PC-9 (cell line): ENCODE measurements at regions not wholly inside any gene's neighbourhood (a gene's known extent, or its start where the extent isn't known, plus 50 kb on each side); places are given as distances from the start of the nearest gene placed in this dataset.
A peak's percentile ranks its signal among the peaks of the same experiment; 100 is the strongest.

Source experiments
- BruUV-seq: library from RNA; stranded (reverse); fragments of 400-500 nt; replicated peaks from 2 replicates; lab custom pipeline; 2021; lab: Mats Ljungman, UMichigan
- CTCF ChIA-PET: fragments of 300-600 bp; sonication (Branson Sonifier 250); formaldehyde crosslinking; loops from one replicate; lab custom pipeline; 2022; ENCODE audit warnings: antibody characterized with exemption; lab: Charles Lee
- POLR2A ChIA-PET: fragments of 300-600 bp; sonication (Branson Sonifier 250); formaldehyde crosslinking; loops from one replicate; lab custom pipeline; 2022; ENCODE audit warnings: antibody characterized with exemption; ENCODE audit not compliant: unreplicated experiment; lab: Charles Lee
- DNase-seq, 2 experiments: peaks; one replicate each; pipeline versions ENCODE4 v3.0.0 to v3.0.0-alpha.2; 2015 to 2022; ENCODE audit warnings: mixed read lengths in 1 of 2
- H2AFZ ChIP-seq: fragments of 200-600 bp; sonication (generic); 2 replicates; pipeline ENCODE4 v1.8.1; 2017; ENCODE audit warnings: antibody characterized with exemption
- H3F3A ChIP-seq: fragments of 200-600 bp; sonication (generic); 2 replicates; pipeline ENCODE4 v1.8.1; 2017; ENCODE audit warnings: antibody characterized with exemption, mild to moderate bottlenecking, low read depth; ENCODE audit not compliant: insufficient read depth
- H3K27ac ChIP-seq: fragments of 200-600 bp; sonication (generic); 2 replicates; pipeline ENCODE4 v1.6.1; 2016; ENCODE audit warnings: mixed run types
- H3K27me3 ChIP-seq: fragments of 200-600 bp; sonication (generic); 2 replicates; pipeline ENCODE4 v1.6.1; 2016; ENCODE audit warnings: low read depth, mixed run types; ENCODE audit not compliant: insufficient read depth
- H3K36me3 ChIP-seq: fragments of 200-600 bp; sonication (generic); 2 replicates; pipeline ENCODE4 v1.6.1; 2016; ENCODE audit warnings: low read depth, mixed run types
- H3K4me1 ChIP-seq: fragments of 200-600 bp; sonication (generic); replicated peaks from 2 replicates; pipeline ENCODE4 v1.6.1; 2016; ENCODE audit warnings: mixed run types; ENCODE audit not compliant: insufficient read depth
- H3K4me2 ChIP-seq: fragments of 200-600 bp; sonication (generic); 2 replicates; pipeline ENCODE4 v1.6.1; 2017; ENCODE audit warnings: mixed run types
- H3K4me3 ChIP-seq: fragments of 200-600 bp; sonication (generic); 2 replicates; pipeline ENCODE4 v1.6.1; 2016; ENCODE audit warnings: mixed run types
- H3K79me2 ChIP-seq: fragments of 200-600 bp; sonication (generic); 2 replicates; pipeline ENCODE4 v1.6.1; 2017; ENCODE audit warnings: low read depth, mixed run types
- H3K9me2 ChIP-seq: fragments of 200-600 bp; sonication (generic); 2 replicates; pipeline ENCODE4 v1.8.1; 2017; ENCODE audit warnings: mild to moderate bottlenecking; ENCODE audit not compliant: insufficient read depth
- H3K9me3 ChIP-seq: fragments of 200-600 bp; sonication (generic); 2 replicates; pipeline ENCODE4 v1.8.1; 2016; ENCODE audit warnings: low read depth; ENCODE audit not compliant: insufficient read depth
- H4K20me1 ChIP-seq: fragments of 200-600 bp; sonication (generic); 2 replicates; pipeline ENCODE4 v1.8.1; 2017; ENCODE audit not compliant: insufficient read depth
- CTCF ChIP-seq: fragments of 200-600 bp; sonication (generic); conservative IDR thresholded peaks from 2 replicates; pipeline ENCODE4 v1.6.1; 2017; ENCODE audit warnings: mixed run types, antibody characterized with exemption, mild to moderate bottlenecking, moderate library complexity
- EZH2 ChIP-seq: fragments of 200-600 bp; sonication (generic); IDR thresholded peaks from 2 replicates; pipeline ENCODE4 v1.8.0; 2017; ENCODE audit warnings: antibody characterized with exemption, low read depth
- intact Hi-C: fragments of 100-400 bp; cut with micrococcal nuclease; formaldehyde crosslinking; loops from one replicate; pipeline ENCODE4 v1.10.0; 2022; ENCODE audit not compliant: unreplicated experiment

- no peak for DNase-seq
- H3K9me2 ChIP-seq, result no peaks in the 10 kb centered on the region
- H3K36me3 ChIP-seq, result no peaks in the 10 kb centered on the region
- H3K4me2 ChIP-seq, result no peak overlapping the region
- peaks cover 5% of the 10 kb centered on the region for H3K4me1 ChIP-seq
- ChIA-PET CTCF (no interaction called here), POLR2A (no interaction called here)
- H3K79me2 ChIP-seq, result no peaks in the 10 kb centered on the region
- intact Hi-C loops, result loop anchor here (10.0 kb wide), 2 partner anchors 574 to 794 kb away; no protein-coding TSS in a partner anchor
- no peaks in the 10 kb centered on the region for H3F3A ChIP-seq
- TF ChIP-seq CTCF (no peak), EZH2 (no peak)
- no peaks in the 10 kb centered on the region for H3K9me3 ChIP-seq
- no peak overlapping the region for H3K27ac ChIP-seq
- no peaks in the 10 kb centered on the region for H4K20me1 ChIP-seq
- no peak overlapping the region for H3K4me3 ChIP-seq
- H3K27me3 ChIP-seq, result no peaks in the 10 kb centered on the region
- H2AFZ ChIP-seq, result no peak overlapping the region
- no TSS peak for BruUV-seq
Measured at GRCh38 chr5:18740301-18740700, 1106.0 kb downstream of the TAF11L14 start.

- no peaks in the 10 kb centered on the region for H3K27me3 ChIP-seq
- no peak for DNase-seq
- H3K27ac ChIP-seq, result no peak overlapping the region
- H3F3A ChIP-seq, result peaks cover 4% of the 10 kb centered on the region; the same call in 1 of the 2 replicates
- no peaks in the 10 kb centered on the region for H3K9me2 ChIP-seq
- no peaks in the 10 kb centered on the region for H3K9me3 ChIP-seq
- H4K20me1 ChIP-seq, result no peaks in the 10 kb centered on the region
- ChIA-PET CTCF (no interaction called here), POLR2A (no interaction called here)
- BruUV-seq, result no TSS peak
- peaks cover 7% of the 10 kb centered on the region for H3K4me1 ChIP-seq
- intact Hi-C loops, result loop anchor here (10.0 kb wide), 2 partner anchors 572 to 792 kb away; no protein-coding TSS in a partner anchor
- no peaks in the 10 kb centered on the region for H3K36me3 ChIP-seq
- no peak overlapping the region for H2AFZ ChIP-seq
- H3K4me2 ChIP-seq, result no peak overlapping the region
- H3K79me2 ChIP-seq, result no peaks in the 10 kb centered on the region
- H3K4me3 ChIP-seq, result no peak overlapping the region
- TF ChIP-seq EZH2, result no peak
Measured at GRCh38 chr5:18742830-18743229, 1108.6 kb downstream of the TAF11L14 start.

- Histone ChIP-seq H3K79me2 (no peaks in the 10 kb centered on the region), H3F3A (peaks cover 4% of the 10 kb centered on the region; the same call in 1 of the 2 replicates), H4K20me1 (no peaks in the 10 kb centered on the region), H3K4me3 (no peak overlapping the region), H3K4me1 (peaks cover 7% of the 10 kb centered on the region), H3K36me3 (no peaks in the 10 kb centered on the region), H2AFZ (no peak overlapping the region), H3K9me2 (no peaks in the 10 kb centered on the region), H3K9me3 (no peaks in the 10 kb centered on the region), H3K27ac (no peak overlapping the region), H3K27me3 (no peaks in the 10 kb centered on the region), H3K4me2 (peak overlapping the region; percentile 89)
- intact Hi-C loops, result loop anchor here (10.0 kb wide), 2 partner anchors 570 to 790 kb away; no protein-coding TSS in a partner anchor
- ChIA-PET POLR2A (interaction anchor here (0.6 kb wide), 2 partner anchors 1605 to 1727 kb away, joined by 8 read pairs; no protein-coding TSS in a partner anchor), CTCF (no interaction called here)
- no TSS peak for BruUV-seq
- no peak for TF ChIP-seq EZH2
- no peak for TF ChIP-seq CTCF
- DNase-seq, result no peak
Measured at GRCh38 chr5:18744441-18744840, 1110.2 kb downstream of the TAF11L14 start.
